Fibroblast of the aortic adventitia (primary cell): ENCODE measurements at regions not wholly inside any gene's neighbourhood (a gene's known extent, or its start where the extent isn't known, plus 50 kb on each side); places are given as distances from the start of the nearest gene placed in this dataset.
A peak's percentile ranks its signal among the peaks of the same experiment; 100 is the strongest.

ENCODE experiments used
- DNase-seq: peaks from one replicate; pipeline ENCODE4 v3.0.0-alpha.2; 2010; ENCODE audit warnings: low read depth
- H3K4me3 ChIP-seq: 2 replicates; pipeline ENCODE4 v1.5.1; 2011; ENCODE audit warnings: low read depth, mild to moderate bottlenecking, control low read depth, low read length, moderate library complexity
- TF ChIP-seq, protein P1 (sequence below): IDR thresholded peaks from 2 replicates; pipeline ENCODE4 v1.5.1; 2011; ENCODE audit warnings: mild to moderate bottlenecking, low read length, control low read depth, inconsistent platforms; ENCODE audit not compliant: insufficient read depth

- no peak overlapping the region for H3K4me3 ChIP-seq
- DNase-seq = no peak
- TF ChIP-seq, protein P1, sequence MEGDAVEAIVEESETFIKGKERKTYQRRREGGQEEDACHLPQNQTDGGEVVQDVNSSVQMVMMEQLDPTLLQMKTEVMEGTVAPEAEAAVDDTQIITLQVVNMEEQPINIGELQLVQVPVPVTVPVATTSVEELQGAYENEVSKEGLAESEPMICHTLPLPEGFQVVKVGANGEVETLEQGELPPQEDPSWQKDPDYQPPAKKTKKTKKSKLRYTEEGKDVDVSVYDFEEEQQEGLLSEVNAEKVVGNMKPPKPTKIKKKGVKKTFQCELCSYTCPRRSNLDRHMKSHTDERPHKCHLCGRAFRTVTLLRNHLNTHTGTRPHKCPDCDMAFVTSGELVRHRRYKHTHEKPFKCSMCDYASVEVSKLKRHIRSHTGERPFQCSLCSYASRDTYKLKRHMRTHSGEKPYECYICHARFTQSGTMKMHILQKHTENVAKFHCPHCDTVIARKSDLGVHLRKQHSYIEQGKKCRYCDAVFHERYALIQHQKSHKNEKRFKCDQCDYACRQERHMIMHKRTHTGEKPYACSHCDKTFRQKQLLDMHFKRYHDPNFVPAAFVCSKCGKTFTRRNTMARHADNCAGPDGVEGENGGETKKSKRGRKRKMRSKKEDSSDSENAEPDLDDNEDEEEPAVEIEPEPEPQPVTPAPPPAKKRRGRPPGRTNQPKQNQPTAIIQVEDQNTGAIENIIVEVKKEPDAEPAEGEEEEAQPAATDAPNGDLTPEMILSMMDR = no peak
These were observed 192.4 kb upstream of the NUDT4 start for GRCh38 chr12:93185369-93185741.

DNA sequence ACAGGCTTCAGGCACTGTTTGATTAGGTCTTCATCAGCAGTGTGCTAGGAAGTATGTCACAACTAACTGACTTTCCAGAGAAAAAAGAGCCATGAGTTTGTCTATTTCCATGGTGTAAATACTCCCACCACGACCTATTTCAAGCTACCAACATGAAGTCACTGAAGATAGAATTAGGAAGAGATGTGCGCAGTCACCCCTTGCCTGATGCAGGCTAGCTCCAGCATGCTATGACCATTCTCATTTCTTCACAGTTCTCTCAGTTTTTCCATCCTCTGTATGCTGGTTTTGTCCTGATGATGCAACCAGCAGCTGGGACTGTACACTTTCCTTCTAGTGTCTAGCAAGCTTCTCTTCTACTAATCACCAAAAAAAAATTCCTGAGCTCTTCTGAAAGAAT lies 191.6 kb upstream of the NUDT4 start:
- DNase-seq = peak; percentile 67
- H3K4me3 ChIP-seq = no peak overlapping the region
- TF ChIP-seq, protein P1 = no peak

DNA sequence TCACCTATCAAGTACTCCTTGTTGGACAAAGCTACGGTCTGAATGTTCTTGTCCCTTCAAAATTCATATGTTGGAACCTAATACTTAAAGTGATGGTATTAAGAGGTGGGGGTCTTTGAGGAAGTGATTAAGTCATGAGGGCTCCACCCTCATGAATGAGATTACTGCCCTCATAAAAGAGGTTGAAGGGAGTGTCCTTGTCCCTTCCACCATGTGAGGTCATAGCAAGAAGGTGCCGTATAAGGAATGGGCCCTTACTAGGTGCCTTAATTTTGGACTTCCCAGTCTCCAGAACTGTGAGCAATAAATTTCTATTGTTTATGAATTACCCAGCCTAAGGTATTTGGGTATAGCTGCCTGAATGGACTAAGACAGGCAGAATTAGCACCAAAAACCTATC lies 191.1 kb upstream of the NUDT4 start:
- no peak for DNase-seq
- TF ChIP-seq, protein P1 = no peak
- no peak overlapping the region for H3K4me3 ChIP-seq

DNA sequence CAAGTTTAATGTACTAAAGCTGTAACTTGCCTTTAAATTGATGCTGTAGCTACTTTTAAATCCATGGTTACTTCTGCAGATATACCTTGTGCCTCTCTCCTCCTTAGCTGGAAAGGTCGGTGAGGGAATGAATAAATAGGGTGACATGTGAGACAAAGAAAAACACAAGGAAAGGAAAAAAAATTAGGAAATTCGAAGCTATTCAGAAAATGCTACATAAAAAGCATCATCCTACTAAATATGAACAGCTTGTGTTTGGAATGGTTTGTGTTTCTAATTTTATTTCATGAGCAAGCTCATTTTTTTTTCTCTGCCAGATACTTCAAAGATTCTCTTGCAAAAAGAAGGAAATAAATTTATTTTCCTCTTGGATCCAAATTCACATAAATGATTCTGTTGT lies 186.3 kb upstream of the NUDT4 start:
- H3K4me3 ChIP-seq = peak overlapping the region; percentile 11
- DNase-seq = no peak
- TF ChIP-seq, protein P1 = no peak

DNA sequence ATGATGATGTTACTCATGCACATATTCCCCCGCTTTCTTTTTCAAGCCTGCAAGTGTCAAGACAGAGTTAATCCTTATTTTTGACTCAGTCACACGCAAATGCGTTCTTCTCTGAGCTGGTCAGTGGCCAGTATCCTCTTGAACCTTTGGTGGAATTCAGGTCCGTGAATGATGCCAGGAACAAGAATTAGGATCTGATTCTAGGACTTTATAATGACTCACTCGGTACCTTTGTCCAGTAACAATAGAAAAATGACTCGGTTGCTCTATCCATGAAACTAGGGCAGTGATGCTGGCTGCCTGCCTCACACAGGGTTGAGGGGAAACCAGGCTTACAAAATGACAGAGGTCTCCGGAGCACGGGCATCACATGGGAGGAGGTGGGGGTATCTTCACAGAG lies 185.8 kb upstream of the NUDT4 start:
- H3K4me3 ChIP-seq = peak overlapping the region; percentile 29
- TF ChIP-seq, protein P1 = no peak
- peak; percentile 97 for DNase-seq

GRCh38 chr12:93192878-93193277 lies 184.8 kb upstream of the NUDT4 start:
- H3K4me3 ChIP-seq = no peak overlapping the region
- TF ChIP-seq, protein P1 = no peak
- no peak for DNase-seq

GRCh38 chr12:93195511-93195910 lies 182.2 kb upstream of the NUDT4 start:
- TF ChIP-seq, protein P1 = no peak
- no peak for DNase-seq
- no peak overlapping the region for H3K4me3 ChIP-seq
